Gastroesophageal sphincter (tissue), 3 donors: ENCODE measurements at regions not wholly inside any gene's neighbourhood (a gene's known extent, or its start where the extent isn't known, plus 50 kb on each side); places are given as distances from the start of the nearest gene placed in this dataset.

Experiments
- CTCF ChIP-seq, 4 experiments: fragments of 200-600 bp in 2 of 4; fragments of 450-650 bp in 2 of 4; sonication (generic) in 1 of 4; IDR thresholded peaks; one replicate each; pipeline ENCODE4 v1.5.1; 2017 to 2019; ENCODE audit warnings: antibody characterized with exemption in 4 of 4, mild to moderate bottlenecking in 2 of 4, moderate library complexity in 2 of 4
- EP300 ChIP-seq: sonication (generic); formaldehyde crosslinking; IDR thresholded peaks from one replicate; pipeline ENCODE4 v1.6.1; 2017; ENCODE audit warnings: antibody characterized with exemption, mild to moderate bottlenecking

GRCh38 chr18:47530695-47531094 lies 279.2 kb upstream of the SKOR2 start:
- TF ChIP-seq CTCF (IDR thresholded peaks at IDR 0.05) (no peak), EP300 (no peak)
